Parathyroid adenoma (tissue), 2 donors: ENCODE measurements at regions not wholly inside any gene's neighbourhood (a gene's known extent, or its start where the extent isn't known, plus 50 kb on each side); places are given as distances from the start of the nearest gene placed in this dataset.

Source experiments
- H2AFZ ChIP-seq: fragments of 300-600 bp; sonication (generic); one replicate; pipeline ENCODE4 v1.7.0; 2017; ENCODE audit warnings: antibody characterized with exemption, mild to moderate bottlenecking
- H3K27ac ChIP-seq: fragments of 300-600 bp; sonication (generic); one replicate; pipeline ENCODE4 v1.7.0; 2017
- H3K27me3 ChIP-seq: fragments of 300-600 bp; sonication (generic); one replicate; pipeline ENCODE4 v1.7.0; 2017; ENCODE audit warnings: low read length; ENCODE audit not compliant: control insufficient read depth, insufficient read depth
- H3K36me3 ChIP-seq: fragments of 300-600 bp; sonication (generic); one replicate; pipeline ENCODE4 v1.7.0; 2017; ENCODE audit warnings: low read length; ENCODE audit not compliant: control insufficient read depth, insufficient read depth
- H3K4me1 ChIP-seq: fragments of 300-600 bp; sonication (generic); one replicate; pipeline ENCODE4 v1.7.0; 2017; ENCODE audit warnings: control low read depth
- H3K4me2 ChIP-seq: fragments of 300-600 bp; sonication (generic); one replicate; pipeline ENCODE4 v1.7.0; 2017; ENCODE audit warnings: low read length
- H3K4me3 ChIP-seq: fragments of 300-600 bp; sonication (generic); one replicate; pipeline ENCODE4 v1.7.0; 2017; ENCODE audit warnings: low read depth, low read length
- H3K79me2 ChIP-seq: fragments of 300-600 bp; sonication (generic); one replicate; pipeline ENCODE4 v1.7.0; 2017; ENCODE audit warnings: control low read depth
- H3K9ac ChIP-seq: fragments of 300-600 bp; sonication (generic); one replicate; pipeline ENCODE4 v1.7.0; 2017; ENCODE audit warnings: mild to moderate bottlenecking
- H3K9me3 ChIP-seq: fragments of 300-600 bp; sonication (generic); one replicate; pipeline ENCODE4 v1.7.0; 2017; ENCODE audit warnings: low read length; ENCODE audit not compliant: control insufficient read depth
- CTCF ChIP-seq: fragments of 300-600 bp; sonication (generic); IDR thresholded peaks from one replicate; pipeline ENCODE4 v1.7.0; 2017; ENCODE audit warnings: antibody characterized with exemption, mild to moderate bottlenecking
- donor health status: primary hyperparathyroidism.

- no peak overlapping the region for H3K27ac ChIP-seq
- no peak for TF ChIP-seq CTCF
Observed at GRCh38 chr16:85197611-85198566, 85.6 kb upstream of the CIBAR2 start.

GRCh38 chr16:85199069-85199725 is 86.9 kb upstream of the CIBAR2 start:
- no peak overlapping the region for H3K27ac ChIP-seq
- no peak overlapping the region for H3K9ac ChIP-seq

More at GRCh38 chr16:85197611-85198566, 85.6 kb upstream of the CIBAR2 start:
- H3K9me3 ChIP-seq: no peaks in the 10 kb centered on the region
- no peak overlapping the region for H3K4me2 ChIP-seq
- H3K27me3 ChIP-seq: no peaks in the 10 kb centered on the region
- no peak overlapping the region for H3K9ac ChIP-seq
- H3K36me3 ChIP-seq: no peaks in the 10 kb centered on the region
- H3K4me1 ChIP-seq: peaks cover 12% of the 10 kb centered on the region
- no peak overlapping the region for H2AFZ ChIP-seq
- no peak overlapping the region for H3K4me3 ChIP-seq
- H3K79me2 ChIP-seq: peaks cover 61% of the 10 kb centered on the region

DNA sequence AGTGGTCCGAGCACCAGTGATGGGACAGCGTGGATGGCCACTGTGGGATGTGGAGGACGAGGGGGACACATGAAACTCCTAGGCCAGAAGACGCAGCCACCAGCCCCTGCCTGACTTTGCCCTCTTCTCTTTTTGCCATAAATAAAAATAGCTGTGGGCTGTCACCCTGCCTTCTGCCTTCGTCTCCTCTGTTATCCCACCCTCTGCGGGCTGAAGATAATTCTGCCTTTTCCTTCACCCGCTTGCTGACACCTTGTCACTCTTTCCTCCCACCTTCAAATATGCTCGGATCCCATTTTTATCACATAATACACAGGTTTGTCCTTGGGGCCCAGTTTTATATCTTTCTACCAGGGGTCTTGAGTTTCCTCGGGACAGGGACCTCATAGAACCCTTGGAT is 87.6 kb upstream of the CIBAR2 start:
- H2AFZ ChIP-seq: no peak overlapping the region
- no peak overlapping the region for H3K4me2 ChIP-seq
- H3K27me3 ChIP-seq: no peaks in the 10 kb centered on the region
- no peak overlapping the region for H3K27ac ChIP-seq
- no peaks in the 10 kb centered on the region for H3K36me3 ChIP-seq
- H3K9ac ChIP-seq: no peak overlapping the region
- peaks cover 14% of the 10 kb centered on the region for H3K4me1 ChIP-seq
- no peak overlapping the region for H3K4me3 ChIP-seq
- no peaks in the 10 kb centered on the region for H3K9me3 ChIP-seq
- peaks cover 51% of the 10 kb centered on the region for H3K79me2 ChIP-seq
- TF ChIP-seq CTCF: no peak

More at GRCh38 chr16:85199069-85199725, 86.9 kb upstream of the CIBAR2 start:
- Histone ChIP-seq H3K79me2 (peaks cover 54% of the 10 kb centered on the region), H3K36me3 (no peaks in the 10 kb centered on the region), H3K4me3 (no peak overlapping the region), H3K4me1 (peaks cover 14% of the 10 kb centered on the region), H2AFZ (no peak overlapping the region), H3K9me3 (no peaks in the 10 kb centered on the region), H3K27me3 (no peaks in the 10 kb centered on the region), H3K4me2 (no peak overlapping the region)
- TF ChIP-seq CTCF: no peak

DNA sequence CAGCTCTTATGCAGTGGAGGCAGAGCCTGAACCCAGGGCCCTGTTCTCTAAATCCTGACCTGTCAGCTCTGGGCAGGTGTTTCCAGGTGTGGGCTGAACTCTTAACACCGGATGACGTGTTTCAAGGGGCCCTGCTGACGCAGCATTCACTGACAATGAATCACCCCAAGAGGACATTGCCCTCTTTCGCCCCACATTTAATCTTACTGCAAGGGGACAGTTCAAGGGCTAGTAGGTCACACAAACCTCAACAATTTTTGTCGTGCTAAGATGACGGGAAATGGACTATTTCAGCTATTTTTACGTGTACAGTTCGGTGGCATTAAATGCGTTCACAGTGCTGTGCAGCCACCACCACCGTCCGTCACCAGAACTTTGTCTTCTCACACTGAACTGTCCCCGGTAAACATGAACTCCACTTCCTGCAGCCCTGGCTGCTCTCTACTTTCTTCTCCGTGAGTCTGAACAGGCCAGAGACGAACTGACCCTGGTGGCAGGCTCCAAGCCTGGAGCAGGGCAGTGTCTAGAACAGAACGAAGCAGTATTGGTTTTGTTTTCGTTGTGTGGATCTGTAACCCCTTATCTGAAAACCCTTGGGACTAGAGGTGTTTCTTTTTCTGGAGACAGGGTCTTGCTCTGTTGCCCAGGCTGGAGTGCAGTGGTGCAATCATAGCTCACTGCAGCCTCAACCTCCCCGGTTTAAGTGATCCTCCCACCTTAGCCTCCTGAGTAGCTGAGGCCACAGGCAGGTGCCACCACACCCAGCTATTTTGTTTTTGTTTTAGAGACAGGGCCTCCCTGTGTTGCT is 88.4 kb upstream of the CIBAR2 start:
- H3K4me1 ChIP-seq: peaks cover 14% of the 10 kb centered on the region
- no peak overlapping the region for H2AFZ ChIP-seq
- H3K27ac ChIP-seq: no peak overlapping the region
- peaks cover 48% of the 10 kb centered on the region for H3K79me2 ChIP-seq
- no peaks in the 10 kb centered on the region for H3K9me3 ChIP-seq
- no peaks in the 10 kb centered on the region for H3K27me3 ChIP-seq
- no peak overlapping the region for H3K4me2 ChIP-seq
- H3K36me3 ChIP-seq: no peaks in the 10 kb centered on the region
- no peak overlapping the region for H3K4me3 ChIP-seq
- H3K9ac ChIP-seq: no peak overlapping the region
- no peak for TF ChIP-seq CTCF
